HK-2 (cell line): ENCODE measurements at regions not wholly inside any gene's neighbourhood (a gene's known extent, or its start where the extent isn't known, plus 50 kb on each side); places are given as distances from the start of the nearest gene placed in this dataset.
A peak's percentile ranks its signal among the peaks of the same experiment; 100 is the strongest.

Experiments used
- DNase-seq: peaks from one replicate; pipeline ENCODE4 v3.0.0-alpha.2; 2018; ENCODE audit not compliant: unreplicated experiment

- no peak for DNase-seq
These were observed 305.9 kb upstream of the RORA start for GRCh38 chr15:61534986-61535385.

DNA sequence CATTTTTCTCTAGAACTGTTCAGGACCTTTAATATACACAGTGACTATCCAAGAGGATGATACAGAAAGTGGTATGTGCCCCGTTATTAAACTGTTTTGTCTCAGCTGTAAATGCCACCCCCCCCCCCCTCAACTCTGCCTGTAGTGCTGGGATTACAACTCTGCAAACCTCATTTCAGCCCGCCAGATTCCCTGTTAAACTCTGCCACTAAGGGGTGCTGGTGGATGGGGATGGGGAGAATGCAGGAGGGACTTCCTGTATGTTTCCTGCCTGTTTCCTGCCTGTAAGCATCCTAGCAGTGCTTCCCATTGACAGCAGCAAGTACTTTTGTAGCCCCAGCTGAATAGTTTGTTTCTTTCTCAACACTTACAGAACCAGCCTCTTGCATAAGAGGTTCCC, 301.7 kb upstream of the RORA start:
- DNase-seq, result peak; percentile 1

- DNase-seq, result no peak
These were observed 299.4 kb upstream of the RORA start for GRCh38 chr15:61528581-61528910.

DNA sequence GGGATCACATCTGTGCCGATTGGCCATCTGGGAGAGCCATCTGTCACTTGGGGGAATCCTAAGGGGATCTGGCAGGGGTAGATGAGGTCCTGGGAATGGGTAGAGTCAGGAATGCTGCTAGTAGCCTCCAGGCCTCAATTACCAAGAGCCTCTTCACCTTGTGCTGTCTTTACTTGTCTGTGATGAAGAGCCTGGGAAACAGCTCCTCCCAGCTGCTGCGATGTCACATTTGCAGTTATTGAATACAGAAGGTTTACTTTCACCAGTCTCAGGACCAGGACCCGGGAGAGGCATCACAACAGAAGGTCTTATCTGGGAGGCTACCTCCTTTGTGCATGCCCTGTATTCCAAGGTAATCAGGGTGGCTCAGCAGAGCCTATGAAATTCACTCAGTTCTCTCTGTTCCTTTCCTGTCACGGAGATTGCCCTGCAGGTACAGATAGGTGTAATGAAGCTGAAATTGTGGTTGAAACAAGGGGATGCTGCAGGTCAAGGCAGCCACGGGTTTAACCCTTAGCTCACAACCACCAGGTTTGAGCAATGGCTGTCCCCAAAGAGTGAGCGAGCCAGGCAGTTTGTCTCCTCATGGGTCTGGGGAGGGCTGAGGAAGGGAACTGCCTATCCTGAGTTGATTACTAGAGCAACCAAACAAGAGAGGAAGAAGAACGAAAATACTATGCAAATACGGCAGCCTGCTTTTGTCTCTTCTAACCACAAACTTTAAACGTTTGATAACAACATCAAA, 298.9 kb upstream of the RORA start:
- DNase-seq, result no peak

DNA sequence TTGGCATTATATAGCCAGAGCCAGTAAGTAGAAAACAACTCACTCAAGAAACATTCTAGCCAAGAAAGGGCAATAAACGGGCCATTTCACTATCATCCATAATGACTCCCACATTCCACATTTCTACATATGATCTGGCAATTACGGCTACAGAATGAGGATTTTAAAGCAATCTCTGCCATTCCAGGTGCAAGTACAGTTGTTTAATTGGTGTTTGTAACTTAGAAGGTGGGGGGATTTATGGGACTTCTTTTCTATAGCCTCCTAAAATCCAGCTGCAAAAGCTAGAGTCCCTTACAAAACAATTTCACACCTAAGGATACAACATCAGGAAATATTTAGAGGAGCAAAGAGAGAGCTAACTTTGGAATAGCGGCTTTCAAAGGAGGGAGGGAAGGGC, 295.4 kb upstream of the RORA start:
- no peak for DNase-seq

- DNase-seq, result no peak
These were observed 295.0 kb upstream of the RORA start for GRCh38 chr15:61524086-61524485.

DNA sequence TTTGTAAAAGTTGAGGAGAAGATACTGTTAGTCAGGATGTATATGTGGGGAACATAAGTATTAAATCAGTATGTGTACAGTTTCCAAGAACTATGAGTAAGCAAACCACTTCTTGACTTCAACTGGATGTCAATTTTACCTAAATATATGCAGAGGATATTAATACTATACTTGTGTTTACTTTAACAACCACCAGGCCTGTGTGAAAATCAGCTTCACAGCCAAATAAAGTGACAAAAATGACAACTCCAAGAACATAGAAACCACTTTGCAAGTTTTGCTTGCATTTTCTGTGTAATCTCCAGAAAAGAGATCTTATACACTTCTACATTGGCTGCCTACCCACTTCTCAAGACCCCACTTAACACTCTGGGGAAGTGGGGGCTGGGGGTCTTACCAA, 293.3 kb upstream of the RORA start:
- DNase-seq, result no peak

DNA sequence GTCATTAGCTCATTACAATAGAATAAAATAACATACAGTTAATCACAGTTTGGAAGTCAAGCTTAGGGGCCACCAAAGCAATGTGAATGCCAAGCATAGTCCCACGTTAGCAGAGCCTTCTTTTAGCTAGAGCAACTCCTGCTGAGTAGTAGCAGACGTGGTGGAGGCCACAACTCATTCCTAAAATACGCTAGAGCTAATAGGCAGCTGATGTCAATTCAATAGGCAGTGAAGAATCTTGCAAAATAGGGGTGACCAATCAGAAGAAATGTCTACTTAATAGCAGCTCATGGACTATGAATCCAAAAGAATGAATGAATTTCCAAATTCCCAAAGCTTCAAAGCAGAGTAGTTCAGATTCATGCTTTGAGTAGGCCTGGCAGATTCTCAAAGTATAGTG, 292.9 kb upstream of the RORA start:
- DNase-seq, result no peak

DNA sequence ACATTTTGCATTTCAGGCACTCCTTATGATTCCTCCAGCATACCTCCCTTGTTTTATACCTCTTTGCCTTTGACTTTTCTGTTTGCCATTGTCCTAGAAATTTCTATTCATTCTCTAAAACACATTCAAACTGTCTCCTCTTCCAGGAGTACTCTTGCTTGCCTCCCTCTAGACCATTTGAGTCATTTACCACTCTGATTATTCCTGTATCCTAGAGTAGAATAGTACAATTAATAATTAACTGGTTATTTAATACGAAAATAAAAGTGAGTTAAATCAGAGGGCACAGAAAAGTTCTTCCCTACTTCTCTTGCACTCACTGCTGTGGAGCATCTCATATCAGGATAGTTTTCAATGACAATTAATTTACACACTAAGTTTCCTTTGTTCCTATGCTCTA, 290.2 kb upstream of the RORA start:
- no peak for DNase-seq

- no peak for DNase-seq
These were observed 289.3 kb upstream of the RORA start for GRCh38 chr15:61518191-61518950.

- DNase-seq, result no peak
These were observed 288.7 kb upstream of the RORA start for GRCh38 chr15:61517776-61518175.

DNA sequence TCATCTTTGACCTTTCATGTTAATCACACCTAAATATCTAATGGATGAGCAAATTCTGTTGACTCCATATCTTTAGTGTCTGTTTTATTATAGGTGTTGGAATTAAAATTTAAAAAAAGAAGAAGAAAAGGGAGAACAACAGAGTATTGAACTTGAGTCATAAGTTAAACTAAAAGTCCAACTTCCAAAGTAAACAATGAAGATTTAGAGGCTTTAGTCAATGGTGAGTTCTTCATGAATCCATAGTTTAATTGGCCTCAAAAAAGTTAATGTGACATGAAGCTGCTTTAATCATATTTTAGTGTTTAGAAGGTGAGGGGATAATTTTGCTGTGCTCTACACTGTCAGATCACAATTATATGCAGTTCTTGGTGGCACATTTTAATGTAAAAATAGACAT, 288.2 kb upstream of the RORA start:
- no peak for DNase-seq

DNA sequence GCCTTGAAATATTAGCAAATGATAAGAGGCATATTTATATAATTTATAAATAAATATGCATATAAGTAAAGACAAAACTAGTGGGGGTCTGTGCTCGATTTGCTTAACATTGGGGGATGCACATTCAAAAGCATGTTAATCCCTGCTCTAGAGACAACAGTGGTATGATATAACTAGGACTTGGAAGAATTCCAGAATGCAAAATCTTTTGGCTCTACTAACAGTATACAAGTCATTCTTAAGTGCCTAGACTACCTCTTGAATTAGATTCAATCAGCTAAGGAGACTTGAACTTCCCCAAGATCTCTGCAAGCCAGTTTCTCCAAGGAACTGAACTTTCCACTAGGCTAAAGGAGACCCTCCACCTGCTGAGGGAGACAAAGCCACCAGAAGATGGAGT, 282.7 kb upstream of the RORA start:
- DNase-seq, result no peak

DNA sequence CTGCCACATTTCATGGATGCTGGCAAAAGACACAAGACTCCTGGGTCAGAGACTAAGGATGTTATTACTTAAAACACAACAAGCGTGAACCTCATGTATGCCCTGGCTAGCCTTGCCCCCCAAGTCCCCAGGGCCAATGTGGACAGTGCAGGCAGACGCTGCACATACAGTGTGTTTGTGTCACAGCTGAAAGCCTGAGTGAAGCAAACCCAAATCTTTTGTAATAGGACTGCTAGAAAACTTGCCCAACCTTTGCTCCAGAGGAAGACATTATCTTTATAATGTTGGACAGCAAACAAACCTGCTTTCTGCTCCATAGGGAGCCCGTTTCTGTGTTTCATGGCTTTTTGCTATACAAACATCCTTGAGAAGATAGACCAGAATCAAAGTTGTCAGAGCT, 282.0 kb upstream of the RORA start:
- DNase-seq, result no peak

DNA sequence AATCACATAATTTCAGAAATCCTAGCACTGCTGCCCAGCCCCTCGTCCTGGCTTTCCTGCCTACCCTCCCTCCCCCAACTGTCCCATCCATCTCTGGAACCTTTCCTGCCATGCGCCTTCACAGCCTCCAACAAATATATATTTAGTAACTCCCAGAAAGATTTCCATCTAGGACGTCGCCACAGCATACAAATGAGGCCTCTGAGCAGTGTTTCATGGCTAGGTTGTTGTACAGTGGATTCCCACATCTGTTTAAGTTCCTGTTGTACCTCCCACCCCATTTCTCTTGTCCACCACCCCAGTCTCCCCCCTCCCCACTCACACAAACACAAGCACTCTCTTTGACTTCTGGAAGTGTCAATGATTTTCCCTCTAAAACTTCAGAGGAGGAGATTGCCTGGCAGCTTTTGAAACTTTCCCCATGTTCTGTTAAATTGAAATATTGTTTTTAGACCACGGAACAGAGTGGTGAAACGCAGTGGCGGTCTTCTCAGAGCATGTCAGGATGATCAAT, 280.3 kb upstream of the RORA start:
- no peak for DNase-seq

DNA sequence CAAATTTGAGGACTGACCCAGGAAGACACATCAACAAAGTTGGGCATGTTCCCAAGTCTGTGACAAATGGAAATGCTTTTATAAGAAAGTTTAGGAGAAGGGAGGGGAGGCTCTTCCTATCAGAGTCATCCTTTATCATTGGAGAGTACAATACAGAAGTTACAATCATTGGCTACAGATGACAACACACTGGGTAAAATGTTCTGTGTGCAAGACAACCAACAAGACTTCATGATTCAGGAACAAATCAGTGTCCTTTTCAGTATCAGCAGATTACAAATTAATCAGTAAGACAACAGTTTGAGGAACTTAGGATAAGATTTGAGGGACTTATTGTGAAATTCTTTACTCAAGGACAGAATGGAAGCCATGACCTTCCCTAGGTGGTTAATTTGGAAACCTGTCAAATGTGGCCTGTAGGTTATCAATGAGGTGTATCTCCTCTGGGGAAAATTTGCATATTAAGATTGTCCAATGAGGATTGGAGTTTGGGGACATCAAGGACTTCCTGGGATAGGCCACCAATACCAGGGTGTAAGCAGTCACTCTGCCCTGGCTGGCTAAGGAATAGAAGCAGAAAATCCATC, 274.4 kb upstream of the RORA start:
- no peak for DNase-seq

DNA sequence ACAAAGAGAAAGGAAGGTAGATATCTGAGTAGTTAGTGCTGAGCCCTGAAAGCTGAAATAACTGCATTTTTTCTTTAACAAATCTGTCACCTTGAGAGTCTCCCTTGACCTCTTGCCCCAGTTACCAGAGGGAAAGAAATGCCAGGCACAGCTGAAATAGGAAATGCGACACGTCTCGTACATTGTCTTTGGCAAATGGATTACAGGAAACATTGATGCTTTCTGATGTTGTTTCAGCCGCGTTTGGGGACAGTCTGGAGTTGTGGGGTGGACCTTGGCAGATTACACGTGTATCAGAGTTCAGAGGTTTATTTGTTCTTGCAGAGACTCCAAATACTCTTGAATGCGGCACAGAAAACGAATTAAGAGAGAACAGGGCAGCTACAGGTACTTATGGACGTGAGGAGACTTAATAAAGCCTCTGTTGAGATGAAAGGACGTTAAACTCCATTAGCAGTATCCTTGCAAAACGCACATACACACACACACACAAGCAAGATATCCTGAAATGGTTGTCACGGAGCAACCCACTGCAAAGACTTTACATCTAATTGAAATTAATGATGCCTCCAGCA, 272.8 kb upstream of the RORA start:
- no peak for DNase-seq

DNA sequence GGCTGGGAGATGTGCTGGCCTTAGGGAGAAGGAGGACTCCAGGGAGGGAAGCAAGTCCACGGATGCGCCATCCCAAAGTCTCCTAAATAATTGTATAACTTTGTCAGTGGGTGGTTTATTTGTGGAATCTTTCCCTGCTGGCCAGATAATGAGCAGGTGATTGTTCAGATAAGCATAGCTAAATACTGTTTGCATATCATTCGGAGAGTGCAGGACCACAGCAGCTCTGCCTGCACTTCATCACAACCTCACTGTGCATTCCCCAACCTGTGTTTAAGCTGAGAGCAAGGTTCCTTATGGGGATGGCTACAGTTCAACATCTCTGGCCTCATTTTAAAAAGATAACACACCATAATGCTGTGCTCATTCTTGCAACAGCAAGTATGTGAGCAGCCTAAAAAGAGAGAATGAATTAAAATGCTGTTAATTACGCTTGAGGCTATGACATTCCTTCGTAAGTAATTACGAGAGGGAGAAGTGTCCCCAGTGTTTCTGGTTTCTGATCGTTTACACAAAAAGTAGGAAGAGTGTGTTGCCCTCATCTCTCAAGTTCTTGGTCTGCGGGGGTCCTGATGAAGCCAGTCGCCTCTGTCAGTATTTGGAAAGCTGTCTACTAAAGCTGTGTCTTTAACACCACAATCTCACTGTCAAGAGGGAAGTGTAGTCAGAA, 272.0 kb upstream of the RORA start:
- no peak for DNase-seq

DNA sequence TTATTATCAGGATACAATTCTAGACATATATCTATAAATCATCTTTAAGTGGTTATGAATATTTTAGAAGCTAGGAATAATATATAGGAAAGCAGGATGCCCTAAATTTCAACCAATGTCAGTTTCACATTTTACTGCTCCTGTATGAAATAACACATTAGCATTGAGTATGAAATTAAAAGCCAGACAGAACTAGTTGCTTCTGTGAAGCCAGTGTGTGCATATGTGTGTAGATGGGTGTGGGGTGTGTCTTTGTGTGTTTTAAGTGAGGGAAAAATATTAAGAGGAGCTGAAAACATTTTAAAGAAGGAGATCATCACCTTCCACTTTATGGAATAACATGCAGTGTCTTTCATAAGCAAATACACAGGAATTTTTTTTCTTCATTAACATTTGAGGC, 271.4 kb upstream of the RORA start:
- no peak for DNase-seq

GRCh38 chr15:61499376-61499775, 270.3 kb upstream of the RORA start:
- DNase-seq, result no peak

- no peak for DNase-seq
These were observed 260.5 kb upstream of the RORA start for GRCh38 chr15:61489571-61489970.

DNA sequence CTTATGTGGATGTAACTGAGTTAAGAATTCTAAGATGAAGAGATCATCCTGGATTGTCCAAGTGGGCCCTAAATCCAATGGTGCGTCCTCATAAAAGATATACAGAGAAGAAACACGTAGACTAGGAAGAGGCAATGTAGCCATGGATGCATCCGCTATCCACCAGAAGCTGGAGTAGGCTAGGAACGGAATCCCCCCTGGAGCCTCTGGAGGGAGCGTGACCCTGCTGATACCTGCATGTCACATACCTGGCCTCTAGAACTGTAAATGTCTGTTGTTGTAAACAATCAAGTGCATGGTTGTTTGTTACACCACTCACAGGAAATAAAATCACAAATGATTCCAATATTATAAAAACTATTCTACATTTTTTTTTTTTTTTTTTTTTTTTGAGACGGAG, 254.5 kb upstream of the RORA start:
- no peak for DNase-seq
